H1 (cell line): ENCODE measurements at regions not wholly inside any gene's neighbourhood (a gene's known extent, or its start where the extent isn't known, plus 50 kb on each side); places are given as distances from the start of the nearest gene placed in this dataset.

Experiments
- CTCF ChIA-PET: fragments of 300-600 bp; sonication (Branson Sonifier 250); formaldehyde crosslinking; loops from one replicate; lab custom pipeline; 2021; ENCODE audit not compliant: partially characterized antibody; lab: Charles Lee
- POLR2A ChIA-PET: fragments of 300-600 bp; sonication (Branson Sonifier 250); formaldehyde crosslinking; loops from one replicate; lab custom pipeline; 2021; ENCODE audit warnings: inconsistent platforms; ENCODE audit not compliant: partially characterized antibody; lab: Charles Lee
- DNase-seq, 2 experiments: peaks; one replicate each; pipeline versions ENCODE4 v3.0.0 to v3.0.0-alpha.2; 2010 to 2022; ENCODE audit warnings: low spot score in 2 of 2, low read depth in 1 of 2, mixed read lengths in 1 of 2
- FAIRE-seq: peaks from 2 replicates; lab custom pipeline; 2011; peaks lifted over from hg19 to GRCh38; lab: Jason Lieb, UNC
- H2AFZ ChIP-seq: 2 replicates; pipeline ENCODE4 v1.8.1; 2012; ENCODE audit warnings: low read length, inconsistent platforms
- H2AK5ac ChIP-seq: 2 replicates; pipeline ENCODE4 v1.6.1; 2013; ENCODE audit warnings: low read depth, low read length
- H2BK120ac ChIP-seq: replicated peaks from 2 replicates; pipeline ENCODE3; 2013; ENCODE audit warnings: low read depth, low read length, inconsistent platforms
- H2BK12ac ChIP-seq: 2 replicates; pipeline ENCODE4 v1.6.1; 2013; ENCODE audit warnings: low read depth, low read length
- H2BK15ac ChIP-seq: 2 replicates; pipeline ENCODE4 v1.6.1; 2013; ENCODE audit warnings: low read length
- H2BK20ac ChIP-seq: 2 replicates; pipeline ENCODE4 v1.6.1; 2013; ENCODE audit warnings: low read length
- H2BK5ac ChIP-seq: 2 replicates; pipeline ENCODE4 v1.6.1; 2013; ENCODE audit warnings: low read depth, low read length
- H3K14ac ChIP-seq: 2 replicates; pipeline ENCODE4 v1.6.1; 2013; ENCODE audit warnings: inconsistent platforms; ENCODE audit not compliant: insufficient read length
- H3K18ac ChIP-seq: 2 replicates; pipeline ENCODE4 v1.6.1; 2013; ENCODE audit warnings: low read length; ENCODE audit errors: extremely low read depth
- H3K23ac ChIP-seq: 2 replicates; pipeline ENCODE4 v1.6.1; 2013; ENCODE audit warnings: inconsistent platforms; ENCODE audit not compliant: insufficient read length
- H3K23me2 ChIP-seq: 2 replicates; pipeline ENCODE4 v1.6.1; 2013; ENCODE audit warnings: low read depth, low read length
- H3K27ac ChIP-seq: 2 replicates; pipeline ENCODE4 v1.6.1; 2011; ENCODE audit warnings: low read depth, low read length, inconsistent platforms
- H3K27me3 ChIP-seq, 4 experiments: replicated peaks in 1 of 4; 1 replicate in 1 of 4; 2 replicates in 3 of 4; pipeline versions ENCODE4 v1.6.1 to v1.8.1; 2011 to 2013; ENCODE audit warnings: low read length in 3 of 4, mild to moderate bottlenecking in 3 of 4, inconsistent platforms in 2 of 4, mixed read lengths in 2 of 4, moderate library complexity in 1 of 4; ENCODE audit not compliant: control insufficient read depth in 3 of 4, insufficient read depth in 3 of 4; ENCODE audit errors: extremely low read depth in 1 of 4
- H3K36me3 ChIP-seq, 4 experiments: 2 replicates each; pipeline versions ENCODE4 v1.6.1 to v1.8.1; 2011 to 2013; ENCODE audit warnings: mild to moderate bottlenecking in 4 of 4, low read length in 3 of 4, moderate library complexity in 2 of 4, control low read depth in 1 of 4, inconsistent platforms in 1 of 4; ENCODE audit not compliant: insufficient read depth in 4 of 4, control insufficient read depth in 2 of 4
- H3K4ac ChIP-seq: replicated peaks from 2 replicates; pipeline ENCODE3; 2013; ENCODE audit warnings: low read length, low read depth, mixed read lengths, inconsistent platforms; ENCODE audit not compliant: insufficient read length
- H3K4me1 ChIP-seq, 4 experiments: replicated peaks in 1 of 4; 1 replicate in 1 of 4; 2 replicates in 3 of 4; pipeline versions ENCODE4 v1.6.1 to v1.8.1; 2011 to 2013; ENCODE audit warnings: low read length in 3 of 4, inconsistent platforms in 2 of 4, mixed read lengths in 1 of 4; ENCODE audit not compliant: insufficient read depth in 4 of 4, control insufficient read depth in 3 of 4
- H3K4me2 ChIP-seq, 2 experiments: 2 replicates each; pipeline versions ENCODE4 v1.6.1 to v1.8.1; 2011 to 2013; ENCODE audit warnings: low read depth in 2 of 2, low read length in 2 of 2, control low read depth in 1 of 2, inconsistent platforms in 1 of 2, mild to moderate bottlenecking in 1 of 2; ENCODE audit not compliant: insufficient read depth in 1 of 2
- H3K4me3 ChIP-seq, 4 experiments: fragments of 200-600, 300-600 bp in 1 of 4; sonication (generic), shearing (Covaris generic), sonication (Bioruptor Twin) in 1 of 4; 2 replicates each; pipeline versions ENCODE4 v1.5.1 to v1.8.1; 2011 to 2016; ENCODE audit warnings: low read length in 4 of 4, low read depth in 3 of 4, control low read depth in 2 of 4, inconsistent platforms in 2 of 4, mild to moderate bottlenecking in 2 of 4, mixed read lengths in 1 of 4, moderate library complexity in 1 of 4; ENCODE audit not compliant: insufficient read depth in 2 of 4; ENCODE audit errors: extremely low read depth in 1 of 4
- H3K56ac ChIP-seq: replicated peaks from 2 replicates; pipeline ENCODE3; 2013; ENCODE audit warnings: low read depth, mild to moderate bottlenecking, mixed read lengths, low read length, inconsistent platforms; ENCODE audit not compliant: insufficient read length
- H3K79me1 ChIP-seq: 2 replicates; pipeline ENCODE4 v1.6.1; 2013; ENCODE audit warnings: low read depth, low read length, control low read depth
- H3K79me2 ChIP-seq, 2 experiments: 2 replicates each; pipeline versions ENCODE4 v1.6.1 to v1.8.1; 2012 to 2013; ENCODE audit warnings: low read length in 2 of 2, mild to moderate bottlenecking in 2 of 2, inconsistent platforms in 1 of 2; ENCODE audit not compliant: insufficient read depth in 2 of 2, control insufficient read depth in 1 of 2
- H3K9ac ChIP-seq, 4 experiments: replicated peaks in 1 of 4; 1 replicate in 1 of 4; 2 replicates in 3 of 4; pipeline versions ENCODE4 v1.6.1 to v1.8.1; 2011 to 2013; ENCODE audit warnings: low read depth in 3 of 4, low read length in 3 of 4, control low read depth in 2 of 4, mild to moderate bottlenecking in 2 of 4, moderate library complexity in 2 of 4, inconsistent platforms in 1 of 4; ENCODE audit errors: extremely low read depth in 1 of 4
- H3K9me3 ChIP-seq, 2 experiments: 2 replicates each; pipeline versions ENCODE4 v1.6.1 to v1.8.1; 2012 to 2013; ENCODE audit warnings: mild to moderate bottlenecking in 2 of 2, moderate library complexity in 2 of 2, control low read depth in 1 of 2, inconsistent platforms in 1 of 2, low read depth in 1 of 2, low read length in 1 of 2, mixed read lengths in 1 of 2; ENCODE audit not compliant: insufficient read depth in 2 of 2
- H4K20me1 ChIP-seq, 2 experiments: replicated peaks in 1 of 2; 2 replicates each; pipeline versions ENCODE3 to v1.8.1; 2011 to 2013; ENCODE audit warnings: inconsistent platforms in 2 of 2, low read length in 2 of 2, mild to moderate bottlenecking in 1 of 2; ENCODE audit not compliant: insufficient read depth in 2 of 2, control insufficient read depth in 1 of 2
- H4K5ac ChIP-seq: 2 replicates; pipeline ENCODE4 v1.6.1; 2013; ENCODE audit warnings: low read length, low read depth, mixed read lengths, inconsistent platforms; ENCODE audit not compliant: insufficient read length
- H4K8ac ChIP-seq: 2 replicates; pipeline ENCODE4 v1.8.0; 2013; ENCODE audit warnings: mild to moderate bottlenecking, moderate library complexity, low read length, inconsistent platforms; ENCODE audit not compliant: insufficient read depth; ENCODE audit errors: extremely low read depth
- H4K91ac ChIP-seq: replicated peaks from 2 replicates; pipeline ENCODE3; 2013; ENCODE audit warnings: low read length, mixed read lengths, inconsistent platforms; ENCODE audit not compliant: insufficient read length
- CHD2 ChIP-seq: IDR thresholded peaks from 2 replicates; pipeline ENCODE4 v1.6.1; 2012; ENCODE audit warnings: low read length, improper control_type of control experiment
- E2F6 ChIP-seq: IDR thresholded peaks from 2 replicates; pipeline ENCODE4 v1.6.1; 2012; ENCODE audit warnings: inconsistent platforms
- EGR1 ChIP-seq: IDR thresholded peaks from 2 replicates; pipeline ENCODE4 v1.6.1; 2011; ENCODE audit warnings: low read depth, low read length, borderline replicate concordance
- JUN ChIP-seq: IDR thresholded peaks from 2 replicates; pipeline ENCODE4 v1.6.1; 2011; ENCODE audit warnings: low read depth, mild to moderate bottlenecking, improper control_type of control experiment, low read length
- JUND ChIP-seq: IDR thresholded peaks from 2 replicates; pipeline ENCODE4 v1.6.1; 2011; ENCODE audit warnings: mild to moderate bottlenecking, improper control_type of control experiment, low read length
- POLR2A ChIP-seq, 2 experiments: IDR thresholded peaks; 1 replicate in 1 of 2; 2 replicates in 1 of 2; pipeline ENCODE4 v1.6.1; 2011; ENCODE audit warnings: low read depth in 2 of 2, low read length in 2 of 2, mild to moderate bottlenecking in 2 of 2; ENCODE audit errors: control extremely low read depth in 1 of 2
- POU5F1 ChIP-seq: IDR thresholded peaks from 2 replicates; pipeline ENCODE4 v1.6.1; 2011; ENCODE audit warnings: low read depth, mild to moderate bottlenecking, low read length, moderate library complexity
- RNF2 ChIP-seq: fragments of 200-900, 300-1000 bp; sonication (generic); IDR thresholded peaks from 2 replicates; pipeline ENCODE4 v1.7.1; 2016; ENCODE audit warnings: borderline replicate concordance, low read depth, mild to moderate bottlenecking, antibody characterized with exemption, low read length; ENCODE audit not compliant: poor library complexity, severe bottlenecking; ENCODE audit errors: missing control alignments
- SIRT6 ChIP-seq: IDR thresholded peaks from one replicate; pipeline ENCODE4 v1.7.1; 2012; ENCODE audit warnings: low read length, inconsistent platforms
- SP1 ChIP-seq: IDR thresholded peaks from 2 replicates; pipeline ENCODE4 v1.6.1; 2011; ENCODE audit warnings: low read depth, low read length
- SP2 ChIP-seq: IDR thresholded peaks from 2 replicates; pipeline ENCODE4 v1.6.1; 2012; ENCODE audit warnings: mild to moderate bottlenecking, low read length, inconsistent platforms
- TAF7 ChIP-seq: optimal IDR thresholded peaks from 2 replicates; pipeline ENCODE3; 2011; ENCODE audit warnings: low read depth, mild to moderate bottlenecking, inconsistent platforms, low read length, moderate library complexity, borderline replicate concordance
- TBP ChIP-seq: IDR thresholded peaks from 2 replicates; pipeline ENCODE4 v1.6.1; 2011; ENCODE audit warnings: low read depth, low read length, improper control_type of control experiment
- WGBS, 2 experiments: shearing (Covaris generic) in 1 of 2; methylation state at CpG; one replicate each; pipeline versions ENCODE4 v1.1.6 to v1.1.7; 2013 to 2015; ENCODE audit warnings: low lambda C conversion rate in 2 of 2, mixed read lengths in 2 of 2, inconsistent platforms in 1 of 2, low coverage in 1 of 2, missing lambda C conversion rate in 1 of 2; ENCODE audit not compliant: insufficient replicate concordance in 2 of 2, insufficient coverage in 1 of 2, insufficient read length in 1 of 2; ENCODE audit errors: extremely low coverage in 1 of 2, missing lambda C conversion rate in 1 of 2; 5-methylcytosine and 5-hydroxymethylcytosine counted together

DNA sequence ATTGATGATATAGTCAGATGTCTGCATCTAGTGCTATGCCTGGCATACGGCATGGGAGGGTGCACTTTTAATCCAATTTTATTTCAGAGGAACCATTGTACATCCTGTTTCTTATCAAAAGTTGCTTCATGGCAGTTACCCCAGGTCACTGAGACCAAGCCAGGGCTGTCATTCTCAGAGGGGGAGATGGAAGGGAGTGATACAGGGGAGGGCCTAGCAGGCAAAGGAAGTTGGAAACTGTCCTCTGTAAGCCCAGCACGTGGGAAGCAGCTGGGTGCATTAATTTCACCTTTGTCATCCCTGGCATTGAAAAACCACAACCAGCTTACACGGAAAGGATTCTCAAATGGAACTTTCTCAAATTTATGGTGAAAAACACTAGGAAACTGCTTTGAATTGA lies 458.7 kb upstream of the ADAMTS5 start:
- H2BK5ac ChIP-seq = 0 out of 2 replicates have a peak overlapping the region, but pooled peaks have one; percentile 13
- H2BK120ac ChIP-seq = no peak overlapping the region
- no peaks in the 10 kb centered on the region for H4K20me1 ChIP-seq
- H3K4me2 ChIP-seq = no peak overlapping the region
- H3K14ac ChIP-seq = no peak overlapping the region
- H3K79me2 ChIP-seq = no peaks in the 10 kb centered on the region
- H3K79me1 ChIP-seq = no peaks in the 10 kb centered on the region
- H3K18ac ChIP-seq = no peak overlapping the region
- no peak for DNase-seq
- FAIRE-seq = no peak
- no peak overlapping the region for H4K8ac ChIP-seq
- no peak overlapping the region for H3K9ac ChIP-seq
- H2BK15ac ChIP-seq = peak overlapping the region; percentile 18; the same call in 1 of the 2 replicates
- H3K4me1 ChIP-seq = peaks cover 0 to 10% (median 7%) of the 10 kb centered on the region in 4 experiments; a peak in 4 of 7 replicates
- CTCF ChIA-PET = interaction anchor here (0.6 to 2.1 kb wide), 13 partner anchors 9 to 523 kb away, joined by 3 to 8 read pairs (median 3); no protein-coding TSS in a partner anchor
- 80% methylated on average over 3 of the region's 3 CpGs; no CpG with 5 or more reads in 1 of the 2 experiments for WGBS, 2 experiments
- no peaks in the 10 kb centered on the region for H3K36me3 ChIP-seq
- H3K27ac ChIP-seq = no peak overlapping the region
- no peak overlapping the region for H4K5ac ChIP-seq
- no peak overlapping the region for H3K56ac ChIP-seq
- H3K9me3 ChIP-seq = no peaks in the 10 kb centered on the region
- no peak overlapping the region for H3K4ac ChIP-seq
- no peaks in the 10 kb centered on the region for H3K23me2 ChIP-seq
- POLR2A ChIA-PET = no interaction called here
- 0 out of 8 replicates have a peak overlapping the region, but pooled peaks of 1 of the 4 experiments have one; percentile 9 for H3K4me3 ChIP-seq
- no peak overlapping the region; the same call in 1 of the 2 replicates for H2BK20ac ChIP-seq
- H2AK5ac ChIP-seq = no peak overlapping the region
- H3K27me3 ChIP-seq = no peaks in the 10 kb centered on the region
- no peak overlapping the region for H3K23ac ChIP-seq
- peak overlapping the region; percentile 89 for H2AFZ ChIP-seq
- TF ChIP-seq POU5F1 (no peak), SP1 (no peak), POLR2A (IDR thresholded peaks at IDR 0.05; ENCODE audit: control extremely low read depth in 1 of 2, low read depth in 2 of 2, low read length in 2 of 2) (no peak), CHD2 (no peak), SP2 (no peak), TBP (no peak), SIRT6 (no peak), JUN (no peak), EGR1 (no peak), RNF2 (no peak), JUND (no peak), TAF7 (no peak), E2F6 (no peak)
- no peak overlapping the region for H4K91ac ChIP-seq
- no peak overlapping the region for H2BK12ac ChIP-seq
